K562 (cell line): ENCODE measurements at regions not wholly inside any gene's neighbourhood (a gene's known extent, or its start where the extent isn't known, plus 50 kb on each side); places are given as distances from the start of the nearest gene placed in this dataset.

Experiments
- ATAC-seq: fragments of 200-7000 bp; cut with Tn5 transposase; 3 replicates; pipeline ENCODE4 v1.9.1; 2020; ENCODE audit warnings: moderate library complexity
- BruUV-seq: library from RNA; stranded (reverse); fragments of 400-500 nt; replicated peaks from 2 replicates; lab custom pipeline; 2021; lab: Mats Ljungman, UMichigan
- CTCF ChIA-PET: fragments of 300-600 bp; formaldehyde crosslinking; extraction: SDS; loops from one replicate; lab custom pipeline; 2021; ENCODE audit warnings: low intra/inter-chr PET ratio; lab: Yijun Ruan, JAX
- POLR2A ChIA-PET: fragments of 300-600, 350-650 bp; sonication (Branson Sonifier 250); formaldehyde crosslinking; extraction: SDS; loops from one replicate; lab custom pipeline; 2021; ENCODE audit warnings: antibody characterized with exemption, inconsistent platforms; lab: Yijun Ruan, JAX
- DNase-seq, 4 experiments: peaks; one replicate each; pipeline versions ENCODE4 v3.0.0 to v3.0.0-alpha.2; 2011 to 2018; ENCODE audit warnings: low spot score in 3 of 4, mixed read lengths in 3 of 4; ENCODE audit errors: extremely low read depth in 1 of 4
- FAIRE-seq: peaks from 2 replicates; lab custom pipeline; 2011; peaks lifted over from hg19 to GRCh38; lab: Jason Lieb, UNC
- H2AFZ ChIP-seq: 2 replicates; pipeline ENCODE4 v1.6.0; 2011; ENCODE audit warnings: low read depth, low read length, control low read depth, inconsistent platforms
- H3K27ac ChIP-seq: fragments of 200-600 bp; 3 replicates; pipeline ENCODE4 v1.8.0; 2011; ENCODE audit warnings: low read depth, mild to moderate bottlenecking, control low read depth, inconsistent platforms, low read length, moderate library complexity, mixed read lengths; ENCODE audit errors: extremely low read depth
- H3K27me3 ChIP-seq, 2 experiments: fragments of 300-600 bp in 1 of 2; 2 replicates in 1 of 2; 3 replicates in 1 of 2; pipeline versions ENCODE4 v1.6.0 to v1.8.0; 2011; ENCODE audit warnings: inconsistent platforms in 2 of 2, low read length in 2 of 2, mild to moderate bottlenecking in 1 of 2, mixed read lengths in 1 of 2, moderate library complexity in 1 of 2; ENCODE audit not compliant: control insufficient read depth in 2 of 2, insufficient read depth in 2 of 2
- H3K36me3 ChIP-seq: fragments of 300-600 bp; 3 replicates; pipeline ENCODE4 v1.8.0; 2011; ENCODE audit warnings: mild to moderate bottlenecking, low read length, inconsistent platforms; ENCODE audit not compliant: control insufficient read depth, insufficient read depth
- H3K4me1 ChIP-seq, 2 experiments: fragments of 200-600 bp in 1 of 2; replicated peaks in 1 of 2; 2 replicates in 1 of 2; 3 replicates in 1 of 2; pipeline versions ENCODE4 v1.5.1 to v1.8.0; 2011; ENCODE audit warnings: inconsistent platforms in 2 of 2, low read length in 2 of 2, mild to moderate bottlenecking in 1 of 2, mixed read lengths in 1 of 2, moderate library complexity in 1 of 2; ENCODE audit not compliant: control insufficient read depth in 2 of 2, insufficient read depth in 2 of 2
- H3K4me2 ChIP-seq: 2 replicates; pipeline ENCODE4 v1.6.1; 2011; ENCODE audit warnings: low read length, control low read depth, inconsistent platforms, mixed read lengths; ENCODE audit not compliant: insufficient read depth
- H3K4me3 ChIP-seq: fragments of 200-600 bp; sonication (generic), shearing (Covaris generic); 2 replicates; pipeline ENCODE4 v1.5.1; 2016; ENCODE audit warnings: control low read depth, inconsistent platforms
- H3K79me2 ChIP-seq: fragments of 200-600 bp; 3 replicates; pipeline ENCODE4 v1.8.0; 2011; ENCODE audit warnings: low read length, inconsistent platforms; ENCODE audit not compliant: control insufficient read depth, insufficient read depth
- H3K9ac ChIP-seq, 2 experiments: 2 replicates each; pipeline versions ENCODE4 v1.6.0 to v1.6.1; 2011; ENCODE audit warnings: low read depth in 2 of 2, low read length in 2 of 2, control low read depth in 1 of 2, inconsistent platforms in 1 of 2, mild to moderate bottlenecking in 1 of 2, mixed read lengths in 1 of 2; ENCODE audit not compliant: insufficient read depth in 1 of 2
- H3K9me1 ChIP-seq: one replicate; pipeline ENCODE4 v1.6.0; 2011; ENCODE audit warnings: inconsistent platforms, mild to moderate bottlenecking, low read length, moderate library complexity; ENCODE audit not compliant: control insufficient read depth, insufficient read depth
- H3K9me3 ChIP-seq: replicated peaks from 2 replicates; pipeline ENCODE4 v1.5.1; 2011; ENCODE audit warnings: low read depth, low read length, inconsistent platforms; ENCODE audit not compliant: control insufficient read depth, insufficient read depth
- H4K20me1 ChIP-seq: replicated peaks from 2 replicates; pipeline ENCODE4 v1.6.1; 2011; ENCODE audit warnings: low read length, inconsistent platforms, mixed read lengths; ENCODE audit not compliant: control insufficient read depth, insufficient read depth
- BCOR ChIP-seq: fragments of 450-650 bp; IDR thresholded peaks from 2 replicates; pipeline ENCODE4 v1.6.1; 2016
- BMI1 ChIP-seq: fragments of 150-350 bp; IDR thresholded peaks from 2 replicates; pipeline ENCODE4 v1.6.1; 2014; ENCODE audit warnings: low read length
- FOXM1 ChIP-seq, 2 experiments: fragments of 450-650 bp in 1 of 2; sonication (generic) in 1 of 2; formaldehyde crosslinking in 1 of 2; IDR thresholded peaks; 2 replicates each; pipeline versions ENCODE4 v1.6.1 to v1.9.0; 2017 to 2022; ENCODE audit warnings: low read depth in 2 of 2, mild to moderate bottlenecking in 2 of 2, missing genetic modification reagents in 1 of 2, moderate library complexity in 1 of 2
- FUS ChIP-seq: fragments of 200-400 bp; formaldehyde crosslinking; optimal IDR thresholded peaks from 2 replicates; pipeline ENCODE3; 2017; ENCODE audit warnings: low read depth, low read length
- MED1 ChIP-seq: sonication (generic); formaldehyde crosslinking; IDR thresholded peaks from 2 replicates; pipeline ENCODE4 v1.8.1; 2023; ENCODE audit warnings: missing genetic modification reagents, borderline replicate concordance
- NONO ChIP-seq, 2 experiments: fragments of 200-400 bp in 1 of 2; fragments of 450-650 bp in 1 of 2; formaldehyde crosslinking in 1 of 2; IDR thresholded peaks; 2 replicates each; pipeline ENCODE4 v1.6.1; 2017; ENCODE audit warnings: low read depth in 2 of 2, mild to moderate bottlenecking in 2 of 2, moderate library complexity in 2 of 2, low read length in 1 of 2
- U2AF1 ChIP-seq: fragments of 200-400 bp; formaldehyde crosslinking; optimal IDR thresholded peaks from 2 replicates; pipeline ENCODE3; 2017; ENCODE audit warnings: mild to moderate bottlenecking, low read depth, low read length, moderate library complexity
- ZNF644 ChIP-seq: fragments of 200-800 bp; sonication (Bioruptor generic); IDR thresholded peaks from 2 replicates; pipeline ENCODE4 v1.6.1; 2016; ENCODE audit warnings: low read depth, missing genetic modification characterization, missing compliant biosample characterization
- WGBS: fragments of 100-300 bp; shearing (Covaris generic); methylation state at CpG from one replicate; pipeline ENCODE4 v1.1.6; 2016; ENCODE audit warnings: low coverage, mixed read lengths; ENCODE audit not compliant: insufficient coverage; ENCODE audit errors: missing lambda C conversion rate; 5-methylcytosine and 5-hydroxymethylcytosine counted together
- in situ Hi-C: fragments of 300-500 bp; cut with MboI; formaldehyde crosslinking; loops from 4 replicates; pipeline ENCODE4 v1.15.0; 2018; ENCODE audit warnings: inconsistent platforms, mixed read lengths
- intact Hi-C: fragments of 100-400 bp; cut with micrococcal nuclease; formaldehyde crosslinking; loops from 2 replicates; pipeline ENCODE4 v1.14.2; 2022
- TF ChIP-seq, protein P1 (sequence below): fragments of 250-450 bp; sonication (Bioruptor Pico); IDR thresholded peaks from 2 replicates; pipeline ENCODE4 v1.5.0; 2020; ENCODE audit warnings: mild to moderate bottlenecking
- TF ChIP-seq, protein P2 (sequence below): fragments of 250-450 bp; sonication (Bioruptor Pico); IDR thresholded peaks from 2 replicates; pipeline ENCODE4 v1.4.0; 2020; ENCODE audit warnings: mild to moderate bottlenecking, moderate library complexity

DNA sequence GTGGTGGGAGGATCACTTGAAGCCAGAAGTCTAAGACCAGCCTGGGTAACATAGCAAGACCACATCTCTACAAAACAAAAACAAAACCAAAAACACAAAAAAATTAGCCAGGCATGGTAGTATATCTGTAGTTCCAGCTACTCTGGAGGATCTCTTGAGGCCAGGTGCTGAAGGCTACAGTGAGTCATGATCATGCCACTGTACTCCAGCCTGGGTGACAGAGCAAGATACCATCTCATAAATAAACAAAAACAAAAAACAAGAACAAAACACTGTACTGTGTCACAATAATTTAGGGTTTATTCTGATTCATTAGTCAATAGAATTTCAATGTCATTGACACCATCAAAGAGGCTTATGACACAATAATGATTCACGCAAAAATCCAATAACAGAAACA, 1121.7 kb upstream of the MAP3K7 start:
- no peaks in the 10 kb centered on the region; the same call in 1 of the 2 replicates for H3K9me3 ChIP-seq
- no peaks in the 10 kb centered on the region for H3K79me2 ChIP-seq
- WGBS, result 0% methylated on average over 1 of the region's 1 CpG
- in situ Hi-C loops, result no loop called here
- no peak overlapping the region for H3K9ac ChIP-seq
- intact Hi-C loops, result no loop called here
- no peak overlapping the region for H3K27ac ChIP-seq
- POLR2A ChIA-PET, result no interaction called here
- DNase-seq (no peak), FAIRE-seq (no peak), ATAC-seq (no peak)
- no peaks in the 10 kb centered on the region for H3K4me1 ChIP-seq
- no peaks in the 10 kb centered on the region for H3K36me3 ChIP-seq
- no peaks in the 10 kb centered on the region for H3K9me1 ChIP-seq
- H2AFZ ChIP-seq, result no peak overlapping the region
- CTCF ChIA-PET, result no interaction called here
- no TSS peak for BruUV-seq
- H3K4me2 ChIP-seq, result no peak overlapping the region
- no peaks in the 10 kb centered on the region for H3K27me3 ChIP-seq
- no peaks in the 10 kb centered on the region for H4K20me1 ChIP-seq
- no peak overlapping the region for H3K4me3 ChIP-seq
- TF ChIP-seq MED1 (CRISPR knock-in tag), result no peak
- TF ChIP-seq ZNF644 (tag), result no peak
- TF ChIP-seq, protein P1, sequence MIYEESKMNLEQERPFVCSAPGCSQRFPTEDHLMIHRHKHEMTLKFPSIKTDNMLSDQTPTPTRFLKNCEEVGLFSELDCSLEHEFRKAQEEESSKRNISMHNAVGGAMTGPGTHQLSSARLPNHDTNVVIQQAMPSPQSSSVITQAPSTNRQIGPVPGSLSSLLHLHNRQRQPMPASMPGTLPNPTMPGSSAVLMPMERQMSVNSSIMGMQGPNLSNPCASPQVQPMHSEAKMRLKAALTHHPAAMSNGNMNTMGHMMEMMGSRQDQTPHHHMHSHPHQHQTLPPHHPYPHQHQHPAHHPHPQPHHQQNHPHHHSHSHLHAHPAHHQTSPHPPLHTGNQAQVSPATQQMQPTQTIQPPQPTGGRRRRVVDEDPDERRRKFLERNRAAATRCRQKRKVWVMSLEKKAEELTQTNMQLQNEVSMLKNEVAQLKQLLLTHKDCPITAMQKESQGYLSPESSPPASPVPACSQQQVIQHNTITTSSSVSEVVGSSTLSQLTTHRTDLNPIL, result no peak
- TF ChIP-seq FUS, result no peak
- TF ChIP-seq U2AF1, result no peak
- TF ChIP-seq, protein P2, sequence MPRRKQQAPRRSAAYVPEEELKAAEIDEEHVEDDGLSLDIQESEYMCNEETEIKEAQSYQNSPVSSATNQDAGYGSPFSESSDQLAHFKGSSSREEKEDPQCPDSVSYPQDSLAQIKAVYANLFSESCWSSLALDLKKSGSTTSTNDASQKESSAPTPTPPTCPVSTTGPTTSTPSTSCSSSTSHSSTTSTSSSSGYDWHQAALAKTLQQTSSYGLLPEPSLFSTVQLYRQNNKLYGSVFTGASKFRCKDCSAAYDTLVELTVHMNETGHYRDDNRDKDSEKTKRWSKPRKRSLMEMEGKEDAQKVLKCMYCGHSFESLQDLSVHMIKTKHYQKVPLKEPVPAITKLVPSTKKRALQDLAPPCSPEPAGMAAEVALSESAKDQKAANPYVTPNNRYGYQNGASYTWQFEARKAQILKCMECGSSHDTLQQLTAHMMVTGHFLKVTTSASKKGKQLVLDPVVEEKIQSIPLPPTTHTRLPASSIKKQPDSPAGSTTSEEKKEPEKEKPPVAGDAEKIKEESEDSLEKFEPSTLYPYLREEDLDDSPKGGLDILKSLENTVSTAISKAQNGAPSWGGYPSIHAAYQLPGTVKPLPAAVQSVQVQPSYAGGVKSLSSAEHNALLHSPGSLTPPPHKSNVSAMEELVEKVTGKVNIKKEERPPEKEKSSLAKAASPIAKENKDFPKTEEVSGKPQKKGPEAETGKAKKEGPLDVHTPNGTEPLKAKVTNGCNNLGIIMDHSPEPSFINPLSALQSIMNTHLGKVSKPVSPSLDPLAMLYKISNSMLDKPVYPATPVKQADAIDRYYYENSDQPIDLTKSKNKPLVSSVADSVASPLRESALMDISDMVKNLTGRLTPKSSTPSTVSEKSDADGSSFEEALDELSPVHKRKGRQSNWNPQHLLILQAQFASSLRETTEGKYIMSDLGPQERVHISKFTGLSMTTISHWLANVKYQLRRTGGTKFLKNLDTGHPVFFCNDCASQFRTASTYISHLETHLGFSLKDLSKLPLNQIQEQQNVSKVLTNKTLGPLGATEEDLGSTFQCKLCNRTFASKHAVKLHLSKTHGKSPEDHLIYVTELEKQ (CRISPR knock-in tag), result no peak
- TF ChIP-seq NONO (IDR thresholded peaks at IDR 0.05; ENCODE audit: low read depth in 2 of 2, low read length in 1 of 2), result no peak
- no peak for TF ChIP-seq BCOR
- TF ChIP-seq BMI1, result no peak
- TF ChIP-seq FOXM1 (IDR thresholded peaks at IDR 0.05; ENCODE audit: low read depth), result no peak
- TF ChIP-seq FOXM1 (CRISPR knock-in tag; IDR thresholded peaks at IDR 0.05; ENCODE audit: low read depth), result no peak
